WI38 (cell line): ENCODE measurements at regions not wholly inside any gene's neighbourhood (a gene's known extent, or its start where the extent isn't known, plus 50 kb on each side); places are given as distances from the start of the nearest gene placed in this dataset.

Experiments
- H3K4me3 ChIP-seq: 2 replicates; pipeline ENCODE4 v1.5.1; 2011; ENCODE audit warnings: low read depth, mild to moderate bottlenecking, control low read depth, low read length
- CTCF ChIP-seq: IDR thresholded peaks from 2 replicates; pipeline ENCODE4 v1.5.1; 2012; ENCODE audit warnings: low read depth, mild to moderate bottlenecking, control low read depth, low read length

DNA sequence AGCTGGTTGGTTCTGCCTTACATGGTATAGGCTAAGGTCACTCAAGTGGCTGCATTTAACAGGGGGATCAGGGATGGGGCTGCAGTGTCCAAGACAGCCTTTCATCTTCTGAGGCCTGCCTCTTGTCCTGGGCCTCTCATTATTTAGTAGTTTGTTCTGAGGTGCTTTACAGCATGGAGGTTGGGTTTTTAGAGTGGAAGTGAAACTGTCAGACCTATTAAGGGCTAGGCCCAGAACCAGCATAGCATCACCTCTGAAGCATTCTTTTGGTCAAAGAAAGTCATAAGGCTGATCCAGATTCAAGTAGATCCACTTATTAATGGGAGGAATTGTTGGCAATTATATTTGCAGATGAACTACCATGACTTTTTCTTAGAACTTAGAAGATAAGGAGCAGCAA lies 146.0 kb upstream of the NMUR2 start:
- TF ChIP-seq CTCF = no peak
- no peak overlapping the region for H3K4me3 ChIP-seq

DNA sequence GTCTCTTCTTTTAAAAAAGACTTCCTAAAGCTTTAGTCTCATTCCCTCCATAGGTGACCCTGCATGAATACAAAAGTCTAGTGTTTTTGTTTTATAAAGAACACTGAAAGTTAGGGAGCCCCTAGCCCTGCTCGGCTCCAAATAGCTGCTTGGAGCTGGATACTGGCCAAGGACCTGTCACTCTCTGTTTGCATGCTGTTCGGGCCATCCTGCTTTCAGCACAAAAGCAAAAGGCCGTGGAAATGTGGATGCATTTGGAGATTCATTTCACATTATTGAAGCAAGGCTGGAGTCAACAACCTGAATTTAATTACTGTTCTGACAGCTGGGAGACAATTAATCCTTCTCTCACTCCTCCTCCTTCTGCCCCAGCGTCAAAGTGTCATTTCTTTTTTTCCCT lies 151.7 kb upstream of the NMUR2 start:
- H3K4me3 ChIP-seq = no peak overlapping the region
- TF ChIP-seq CTCF = no peak

GRCh38 chr5:152560512-152561137 lies 155.5 kb upstream of the NMUR2 start:
- no peak overlapping the region for H3K4me3 ChIP-seq
- no peak for TF ChIP-seq CTCF

DNA sequence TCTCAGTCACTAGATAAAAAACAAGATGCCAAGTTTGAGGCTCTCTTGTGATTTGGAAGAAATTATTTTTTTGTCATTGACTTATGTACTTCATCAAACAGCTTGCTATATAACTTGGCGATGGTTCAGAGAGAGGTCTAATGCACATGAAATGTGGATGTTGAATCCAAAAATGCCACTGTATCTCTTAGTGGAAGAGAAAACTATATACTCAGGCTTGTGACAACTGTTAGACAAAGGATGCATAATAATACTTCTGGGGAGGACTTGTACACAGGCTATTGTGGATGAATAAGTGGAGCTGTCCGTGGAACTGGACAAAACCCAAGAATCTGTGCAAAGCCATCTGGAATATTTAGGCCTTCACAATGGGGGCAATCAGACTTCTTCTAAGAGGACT lies 162.9 kb upstream of the NMUR2 start:
- no peak for TF ChIP-seq CTCF
- no peak overlapping the region for H3K4me3 ChIP-seq

GRCh38 chr5:152572812-152573211 lies 167.7 kb upstream of the NMUR2 start:
- TF ChIP-seq CTCF = no peak
- H3K4me3 ChIP-seq = no peak overlapping the region

DNA sequence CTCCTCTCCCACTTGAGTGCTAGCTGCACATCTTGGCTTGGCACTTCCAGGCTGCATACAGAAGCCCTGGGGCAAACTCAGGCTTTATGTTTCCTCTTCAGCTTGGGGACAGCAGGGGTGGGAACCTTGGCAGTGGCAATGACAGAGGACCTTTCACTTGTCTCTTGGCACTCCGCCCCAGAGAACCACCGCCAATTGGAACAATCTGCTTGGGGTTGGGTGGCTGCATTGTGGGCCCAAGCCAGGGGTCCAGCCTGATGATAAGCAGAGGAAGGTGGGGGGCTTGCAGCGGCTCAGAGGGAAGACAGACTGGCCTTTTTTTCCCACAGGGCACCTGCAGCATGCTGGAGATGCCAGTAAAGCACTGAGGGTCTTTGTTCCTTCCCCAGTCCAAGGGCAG lies 179.0 kb upstream of the NMUR2 start:
- H3K4me3 ChIP-seq = no peak overlapping the region
- TF ChIP-seq CTCF = no peak

- H3K4me3 ChIP-seq = no peak overlapping the region
- no peak for TF ChIP-seq CTCF
Observed at GRCh38 chr5:152592416-152592815, 187.3 kb upstream of the NMUR2 start.
